NCI-H2171 treated with DMSO at 0.1 percent for 48 hours (cell line): ENCODE measurements at regions not wholly inside any gene's neighbourhood (a gene's known extent, or its start where the extent isn't known, plus 50 kb on each side); places are given as distances from the start of the nearest gene placed in this dataset.
"Not testable (repeated sequence)": the region's sequence is repeated elsewhere in the genome, so short reads cannot be mapped to it uniquely, and the experiment has no call there.

Experiments used
- DNase-seq: peaks from one replicate; lab custom pipeline; 2025; lab: John Stamatoyannopoulos, UW

- no peak for DNase-seq
These were observed 1245.2 kb upstream of the CELF4 start for GRCh38 chr18:38810789-38811188.

DNA sequence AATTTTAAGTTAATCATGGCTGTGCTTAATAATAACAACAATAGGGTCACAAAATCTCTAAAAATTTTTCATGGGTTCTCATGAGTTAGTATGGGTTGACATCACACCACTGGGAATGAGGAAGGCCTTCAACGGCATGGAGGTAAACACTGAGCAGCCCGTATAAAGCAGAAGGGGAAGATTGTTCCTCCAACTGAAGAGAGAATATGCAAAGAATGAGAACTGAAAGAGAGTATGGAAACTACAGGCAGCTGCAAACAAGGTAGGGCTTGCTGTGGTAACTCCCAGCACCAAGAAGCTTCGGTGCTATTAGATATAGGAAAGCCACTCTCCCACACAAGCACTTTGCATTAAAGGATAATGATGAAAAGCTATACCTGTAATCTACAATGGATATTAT lies 1242.3 kb upstream of the CELF4 start:
- DNase-seq: no peak

DNA sequence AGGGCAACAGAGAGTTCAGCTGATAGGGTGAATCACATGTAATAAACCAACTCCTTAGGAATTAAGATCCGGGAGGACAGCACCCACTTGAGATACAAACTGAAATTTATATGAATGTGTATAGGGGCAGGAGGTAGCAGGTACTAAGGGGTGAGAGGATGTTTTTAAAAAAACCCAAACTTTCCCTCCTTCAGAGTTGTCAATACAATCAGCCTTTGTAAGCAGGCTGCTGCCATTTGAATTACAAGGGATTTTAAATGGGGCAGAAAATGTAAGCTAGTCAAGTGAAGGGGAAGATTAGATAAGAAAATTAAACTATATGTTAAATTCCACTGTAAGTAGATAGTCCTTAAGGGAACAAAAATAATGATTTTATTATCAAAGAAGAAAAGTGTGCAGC lies 1239.7 kb upstream of the CELF4 start:
- no peak for DNase-seq

DNA sequence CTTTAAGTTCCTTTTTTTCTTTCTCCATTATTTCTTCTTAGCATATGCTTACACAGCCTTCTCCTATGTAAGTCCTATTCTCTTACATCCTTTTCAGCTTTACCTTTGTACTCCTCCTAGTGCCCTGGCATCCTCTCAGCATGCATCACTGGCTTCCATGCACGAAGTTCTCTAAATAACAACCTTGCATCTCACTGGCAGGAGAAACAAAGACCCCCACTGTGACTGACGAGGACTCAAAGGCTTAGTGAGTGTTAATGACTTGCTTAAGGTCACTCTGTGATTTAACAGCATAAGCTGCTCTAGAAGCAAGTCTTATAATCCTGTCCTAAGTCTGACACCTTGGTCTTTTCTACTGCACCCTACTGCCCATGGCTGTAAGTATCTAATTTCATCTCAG lies 1236.0 kb upstream of the CELF4 start:
- no peak for DNase-seq

DNA sequence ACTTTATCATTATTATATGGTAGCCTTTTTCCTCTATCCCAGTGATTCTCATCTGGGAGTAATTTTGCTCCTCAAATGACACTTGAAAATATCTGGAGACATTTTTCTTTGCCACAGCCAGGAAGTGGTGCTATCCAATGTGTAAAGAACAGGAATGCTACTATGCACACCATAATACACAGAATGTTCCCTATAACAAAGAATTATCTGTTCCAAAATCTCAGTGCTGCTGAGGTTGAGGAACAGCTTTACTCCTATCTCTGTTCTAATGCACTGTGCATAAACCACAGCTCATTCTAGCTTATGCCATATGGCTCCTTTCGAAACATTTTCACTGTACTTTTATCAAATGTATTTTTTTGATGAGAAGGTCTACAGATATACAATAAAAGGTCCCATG lies 1231.2 kb upstream of the CELF4 start:
- DNase-seq: no peak

DNA sequence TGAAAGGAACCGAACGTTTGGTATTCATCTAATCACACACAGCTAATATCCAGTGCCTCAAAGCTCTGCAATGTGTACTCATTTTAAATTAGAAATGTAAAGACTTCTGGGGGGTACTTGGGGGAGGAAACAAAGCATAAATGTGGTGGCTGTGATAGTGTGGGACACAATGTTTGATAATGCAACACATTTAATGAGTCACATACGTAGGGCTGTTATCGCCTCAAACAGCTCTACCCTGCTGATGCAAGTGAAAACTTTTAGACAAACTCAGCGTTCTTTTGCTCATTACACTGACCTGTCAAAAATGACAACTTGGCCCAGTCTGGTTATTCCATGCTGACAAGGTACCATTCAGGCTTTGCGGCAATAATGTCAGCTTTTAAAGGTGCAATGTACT lies 1227.1 kb upstream of the CELF4 start:
- DNase-seq: no peak

DNA sequence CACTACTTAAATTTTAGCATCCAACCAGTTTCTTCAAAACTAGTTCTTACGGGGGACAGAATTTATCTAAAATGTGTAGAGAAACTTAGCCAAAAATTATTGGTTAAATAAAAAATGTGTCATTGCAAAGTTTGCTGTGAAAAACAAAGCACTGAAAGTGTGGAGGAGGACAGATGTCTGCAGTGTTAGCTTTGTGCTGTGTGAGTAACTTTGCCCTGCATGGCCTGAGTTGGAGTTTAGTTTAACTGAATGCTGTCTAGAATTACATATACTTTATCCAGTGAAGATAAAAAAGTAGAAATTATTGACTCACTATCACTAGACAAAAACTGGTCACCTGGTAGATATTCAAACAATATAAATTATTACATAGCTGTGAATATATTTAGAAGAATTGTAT lies 1225.2 kb upstream of the CELF4 start:
- DNase-seq: no peak

- DNase-seq: no peak
These were observed 1224.7 kb upstream of the CELF4 start for GRCh38 chr18:38790303-38790702.

DNA sequence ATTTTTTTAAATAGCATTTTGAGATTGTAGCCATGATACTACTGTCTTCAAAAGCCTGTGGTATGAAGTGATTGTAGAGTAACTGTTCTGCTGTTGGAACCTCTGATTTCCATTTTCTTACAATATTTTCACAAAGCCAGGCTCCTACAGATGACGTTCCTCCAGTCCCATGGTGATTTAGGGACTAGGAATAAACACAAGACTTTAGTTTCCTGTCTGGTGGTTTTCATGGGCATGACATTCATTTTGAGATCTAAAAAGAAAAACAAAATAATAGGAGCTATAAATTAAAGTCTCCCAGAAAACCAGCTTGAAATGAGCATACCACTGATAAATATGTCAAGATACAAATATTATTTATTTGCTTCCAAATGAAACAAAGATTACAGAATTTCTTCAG lies 1223.5 kb upstream of the CELF4 start:
- DNase-seq: no peak

DNA sequence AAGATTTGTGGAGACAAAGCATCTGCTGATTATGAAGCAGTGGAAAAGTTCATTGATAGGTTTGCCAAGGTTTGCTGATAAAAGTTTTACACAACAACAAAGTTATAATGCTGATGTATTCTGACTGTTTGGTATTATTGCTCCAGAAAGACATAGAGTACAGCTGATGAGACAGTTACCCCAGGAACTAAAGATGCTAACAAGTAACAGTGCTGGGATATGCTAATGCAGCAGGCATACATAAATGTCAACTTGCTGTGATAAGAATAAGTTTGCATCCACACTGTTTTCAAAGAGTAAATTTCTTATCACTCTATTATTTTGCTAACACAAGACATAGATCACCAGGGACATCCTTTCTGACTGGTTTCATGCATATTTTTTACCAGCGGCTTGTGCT lies 1221.3 kb upstream of the CELF4 start:
- DNase-seq: no peak

- not testable (repeated sequence) for DNase-seq
These were observed 1206.0 kb upstream of the CELF4 start for GRCh38 chr18:38771620-38772019.

- DNase-seq: no peak
These were observed 1202.9 kb upstream of the CELF4 start for GRCh38 chr18:38768504-38768903.

DNA sequence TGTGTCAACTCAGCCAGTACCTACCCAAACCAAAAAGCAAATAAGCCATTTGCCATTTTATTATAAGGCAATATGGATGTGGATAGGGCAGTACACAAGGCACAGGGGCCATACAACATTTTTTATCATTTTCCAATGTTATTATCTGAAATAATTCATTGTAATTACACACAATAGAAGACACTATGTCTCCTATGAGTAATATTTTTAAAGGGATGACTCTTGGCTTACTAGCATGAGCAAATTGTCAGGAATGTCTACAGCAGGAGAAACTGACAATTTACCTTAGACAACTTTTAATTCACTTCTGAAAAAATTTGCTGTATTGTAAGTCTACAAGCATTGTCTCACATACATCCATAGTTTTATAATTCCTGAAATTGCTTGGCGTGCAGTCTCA lies 1193.9 kb upstream of the CELF4 start:
- DNase-seq: no peak

GRCh38 chr18:38756436-38756835 lies 1190.8 kb upstream of the CELF4 start:
- no peak for DNase-seq

- DNase-seq: no peak
These were observed 1186.8 kb upstream of the CELF4 start for GRCh38 chr18:38752430-38752829.

DNA sequence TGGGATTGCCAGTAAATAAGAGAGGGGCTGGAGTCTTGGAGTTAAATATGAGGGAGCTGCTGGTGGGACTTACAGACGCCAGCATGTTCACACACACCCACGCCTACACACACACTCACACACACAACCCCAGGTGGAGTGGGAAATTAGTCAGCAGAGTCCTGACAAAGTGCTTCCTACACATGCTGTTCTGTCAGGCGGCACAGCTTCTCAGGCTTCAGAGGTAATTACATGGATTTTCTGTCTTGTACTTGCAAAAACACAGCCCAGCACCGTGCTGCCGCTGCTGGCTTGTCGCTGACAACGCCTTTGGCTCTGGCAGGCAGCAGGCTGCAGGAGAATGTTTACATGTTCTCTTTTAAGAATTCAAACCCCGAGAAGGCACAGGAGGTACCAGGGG lies 1186.3 kb upstream of the CELF4 start:
- DNase-seq: no peak

DNA sequence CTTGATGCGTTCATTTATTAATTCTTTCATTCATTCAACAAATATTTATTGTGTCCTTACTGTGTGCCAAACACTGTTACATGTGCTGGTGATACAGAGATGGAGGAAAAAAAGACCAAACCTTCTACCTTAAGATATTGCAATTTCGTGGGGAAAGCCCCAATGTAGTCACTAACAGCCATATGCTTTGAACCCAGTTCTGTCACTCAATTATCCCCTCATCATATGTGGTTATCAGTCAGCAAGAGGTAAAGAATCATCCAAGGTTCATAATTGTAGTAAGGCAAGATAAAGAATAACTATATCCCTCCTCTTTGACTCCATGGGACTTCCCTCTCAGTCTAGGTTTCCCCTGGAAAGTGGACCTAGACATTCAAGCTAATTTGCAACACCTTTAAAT lies 1185.6 kb upstream of the CELF4 start:
- no peak for DNase-seq

DNA sequence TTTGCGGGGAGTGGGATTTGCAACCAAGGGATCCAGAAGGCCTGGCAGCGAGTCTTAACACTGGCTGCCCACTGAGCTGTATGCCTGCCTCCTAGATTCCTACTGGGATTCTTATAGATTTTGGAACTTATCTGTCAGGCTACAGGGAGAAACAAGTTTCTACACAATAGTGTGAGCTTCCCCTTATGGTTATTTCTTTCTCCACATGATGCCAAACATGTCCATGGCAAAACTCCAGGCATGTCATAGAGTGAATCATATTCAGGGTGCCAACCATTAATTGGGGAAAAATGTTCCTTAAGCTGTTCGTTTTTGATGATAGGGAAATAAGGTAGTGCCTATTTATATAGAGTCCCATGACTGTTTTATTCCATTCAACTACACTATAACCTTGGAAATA lies 1185.2 kb upstream of the CELF4 start:
- DNase-seq: no peak

DNA sequence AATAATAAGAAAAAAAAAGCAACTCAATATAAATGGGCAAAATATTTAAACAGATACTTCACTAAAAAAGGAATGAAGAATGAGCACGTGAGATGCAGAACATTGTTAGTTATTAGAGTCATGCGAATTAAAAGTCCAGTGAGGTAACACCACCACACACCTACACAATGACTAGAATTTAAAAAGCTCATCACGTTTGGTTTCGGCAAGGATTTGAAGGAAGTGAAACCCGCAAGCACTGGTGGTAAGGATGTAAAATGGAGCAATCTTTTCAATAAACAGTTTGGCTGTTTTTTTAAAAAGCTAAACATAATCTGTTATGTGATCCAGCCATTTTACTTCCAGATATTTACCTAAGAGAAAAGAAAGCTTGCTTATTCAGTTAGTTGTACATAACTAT lies 1181.6 kb upstream of the CELF4 start:
- no peak for DNase-seq

DNA sequence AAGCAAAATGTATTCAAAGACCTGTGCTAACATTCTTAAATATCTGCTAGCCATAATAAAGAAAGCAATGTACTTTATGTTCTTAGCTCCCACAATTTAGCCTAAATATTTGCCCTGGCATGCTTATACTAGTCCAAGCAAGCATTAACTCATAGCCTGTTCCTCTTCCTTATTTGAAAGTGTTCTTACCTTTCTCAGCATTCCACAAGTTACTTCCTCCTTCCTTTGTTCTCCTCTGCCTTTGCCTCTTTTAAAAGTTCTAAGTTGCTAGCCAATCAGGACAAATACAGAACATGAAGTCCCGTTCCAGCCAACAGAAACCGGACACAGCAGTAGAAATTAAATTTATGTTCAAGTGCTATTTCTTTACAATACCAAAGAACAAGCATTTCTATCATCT lies 1154.6 kb upstream of the CELF4 start:
- not testable (repeated sequence) for DNase-seq

DNA sequence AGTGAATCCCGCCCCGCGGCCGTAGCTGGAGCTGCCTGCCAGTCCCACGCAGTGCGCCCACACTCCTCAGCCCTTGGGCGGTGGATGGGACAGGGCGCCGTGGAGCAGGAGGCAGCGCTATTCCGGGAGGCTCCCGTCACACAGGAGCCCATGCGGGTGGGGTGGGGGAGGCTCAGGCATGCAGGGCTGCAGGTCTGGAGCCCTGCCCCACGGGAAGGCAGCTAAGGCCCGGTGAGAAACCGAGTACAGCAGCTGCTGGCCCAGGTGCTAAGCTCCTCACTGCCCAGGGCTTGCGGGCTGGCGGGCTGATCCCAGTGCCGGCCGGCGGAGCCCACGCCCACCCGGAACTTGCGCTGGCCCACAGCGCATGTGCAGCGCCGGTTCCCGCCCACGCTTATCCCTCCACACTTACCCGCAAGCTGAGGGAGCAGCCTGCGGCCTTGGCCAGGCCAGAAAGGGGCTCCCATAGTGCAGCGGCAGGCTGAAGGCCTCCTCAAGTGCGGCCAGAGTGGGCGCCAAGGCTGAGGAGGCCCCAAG lies 1152.8 kb upstream of the CELF4 start:
- DNase-seq: no peak

- no peak for DNase-seq
These were observed 1143.5 kb upstream of the CELF4 start for GRCh38 chr18:38709122-38709521.

DNA sequence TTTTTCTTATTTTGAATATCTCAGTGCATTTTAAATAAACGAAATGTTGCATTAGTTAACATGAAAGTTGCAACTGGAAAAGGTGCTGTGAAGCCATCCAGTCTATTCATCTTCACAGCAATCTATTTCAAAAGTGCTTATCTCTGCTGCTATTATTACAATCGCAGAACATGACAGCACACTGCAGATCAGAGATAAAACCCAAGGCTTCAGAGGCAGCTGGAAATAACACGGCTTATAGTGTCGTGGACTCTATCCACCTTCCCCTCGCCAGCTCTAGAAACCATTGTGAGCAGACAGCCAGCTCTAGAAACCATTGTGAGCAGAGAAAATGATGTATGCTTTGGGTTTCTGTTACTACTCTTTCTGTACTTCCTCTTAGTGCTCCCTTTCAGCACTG lies 1140.8 kb upstream of the CELF4 start:
- DNase-seq: no peak

- no peak for DNase-seq
These were observed 1132.5 kb upstream of the CELF4 start for GRCh38 chr18:38698088-38698487.
